Neural cell (in vitro differentiated cells): ENCODE measurements at regions not wholly inside any gene's neighbourhood (a gene's known extent, or its start where the extent isn't known, plus 50 kb on each side); places are given as distances from the start of the nearest gene placed in this dataset.

ENCODE experiments used
- H2AFZ ChIP-seq: fragments of 200-600, 300-800 bp; sonication (generic), shearing (Covaris generic); 2 replicates; pipeline ENCODE4 v1.6.0; 2014; ENCODE audit warnings: low read depth, mild to moderate bottlenecking, antibody characterized with exemption, low read length, moderate library complexity
- H3F3A ChIP-seq: fragments of 200-600 bp; shearing (Covaris generic); 2 replicates; pipeline ENCODE4 v1.6.1; 2016; ENCODE audit warnings: mild to moderate bottlenecking, moderate library complexity, mixed read lengths, antibody characterized with exemption, low read length; ENCODE audit not compliant: insufficient read depth, poor library complexity, severe bottlenecking
- H3K27ac ChIP-seq: fragments of 200-600, 300-800 bp; sonication (generic), shearing (Covaris generic); 2 replicates; pipeline ENCODE4 v1.5.1; 2014; ENCODE audit warnings: mild to moderate bottlenecking, low read length, moderate library complexity
- H3K27me3 ChIP-seq: fragments of 300-800, 200-600 bp; sonication (generic), shearing (Covaris generic); 2 replicates; pipeline ENCODE4 v1.6.0; 2014; ENCODE audit warnings: mild to moderate bottlenecking, low read depth, low read length, moderate library complexity; ENCODE audit not compliant: insufficient read depth
- H3K36me3 ChIP-seq: fragments of 300-800, 200-600 bp; sonication (generic), shearing (Covaris generic); 2 replicates; pipeline ENCODE4 v1.5.1; 2014; ENCODE audit warnings: mild to moderate bottlenecking, antibody characterized with exemption, low read length, moderate library complexity; ENCODE audit not compliant: insufficient read depth
- H3K4me2 ChIP-seq: fragments of 300-800, 200-600 bp; sonication (generic), shearing (Covaris generic); 2 replicates; pipeline ENCODE4 v1.6.0; 2014; ENCODE audit warnings: mild to moderate bottlenecking, low read length
- H3K4me3 ChIP-seq: fragments of 300-800, 200-600 bp; sonication (generic), shearing (Covaris generic); 2 replicates; pipeline ENCODE4 v1.5.1; 2014; ENCODE audit warnings: mild to moderate bottlenecking, low read length, moderate library complexity
- H3K79me2 ChIP-seq: fragments of 200-600 bp; shearing (Covaris generic); replicated peaks from 2 replicates; pipeline ENCODE4 v1.6.0; 2014; ENCODE audit warnings: mild to moderate bottlenecking, low read length, moderate library complexity; ENCODE audit not compliant: insufficient read depth
- H3K9ac ChIP-seq: fragments of 300-800, 200-600 bp; sonication (generic), shearing (Covaris generic); 2 replicates; pipeline ENCODE4 v1.6.1; 2016; ENCODE audit warnings: mild to moderate bottlenecking, low read length, mixed read lengths
- H3K9me2 ChIP-seq: fragments of 200-600 bp; shearing (Covaris generic); 2 replicates; pipeline ENCODE4 v1.6.1; 2016; ENCODE audit warnings: mild to moderate bottlenecking, low read length, mixed read lengths; ENCODE audit not compliant: insufficient read depth
- H3K9me3 ChIP-seq: fragments of 200-600, 300-800 bp; sonication (generic), shearing (Covaris generic); 2 replicates; pipeline ENCODE4 v1.6.1; 2016; ENCODE audit warnings: mild to moderate bottlenecking, mixed run types, low read length, moderate library complexity, mixed read lengths
- H4K20me1 ChIP-seq: fragments of 200-600 bp; shearing (Covaris generic); 2 replicates; pipeline ENCODE4 v1.6.1; 2016; ENCODE audit warnings: mild to moderate bottlenecking, mixed run types; ENCODE audit not compliant: insufficient read depth
- CTCF ChIP-seq: fragments of 450-650 bp; IDR thresholded peaks from 2 replicates; pipeline ENCODE4 v1.5.1; 2014; ENCODE audit warnings: antibody characterized with exemption, mild to moderate bottlenecking, moderate library complexity; ENCODE audit not compliant: poor library complexity, severe bottlenecking
- EP300 ChIP-seq: fragments of 450-650 bp; conservative IDR thresholded peaks from 2 replicates; pipeline ENCODE4 v1.6.1; 2014; ENCODE audit warnings: antibody characterized with exemption, mild to moderate bottlenecking, moderate library complexity; ENCODE audit not compliant: poor library complexity, severe bottlenecking
- POLR2AphosphoS5 ChIP-seq: IDR thresholded peaks from 2 replicates; pipeline ENCODE4 v1.6.1; 2012
- RAD21 ChIP-seq: fragments of 450-650 bp; conservative IDR thresholded peaks from 2 replicates; pipeline ENCODE4 v1.6.1; 2014; ENCODE audit warnings: antibody characterized with exemption, mild to moderate bottlenecking, moderate library complexity
- SMC3 ChIP-seq: fragments of 450-650 bp; conservative IDR thresholded peaks from 2 replicates; pipeline ENCODE4 v1.6.1; 2014; ENCODE audit warnings: antibody characterized with exemption, mild to moderate bottlenecking, moderate library complexity; ENCODE audit not compliant: poor library complexity
- small RNA-seq, 3 experiments: library from RNA; depleted of rRNA; stranded (forward); fragments of <200 nt; gene quantifications; one replicate each; pipeline ENCODE3, GENCODE V24; 2012

GRCh38 chr9:12640016-12640587 is 53.1 kb upstream of the TYRP1 start:
- Histone ChIP-seq H2AFZ (no peak overlapping the region), H3F3A (no peaks in the 10 kb centered on the region), H3K9ac (no peak overlapping the region), H3K4me3 (no peak overlapping the region), H3K36me3 (no peaks in the 10 kb centered on the region), H3K4me2 (no peak overlapping the region), H3K79me2 (no peaks in the 10 kb centered on the region), H4K20me1 (no peaks in the 10 kb centered on the region), H3K27ac (no peak overlapping the region), H3K27me3 (no peaks in the 10 kb centered on the region), H3K9me2 (no peaks in the 10 kb centered on the region), H3K9me3 (no peaks in the 10 kb centered on the region)
- no peak for TF ChIP-seq POLR2AphosphoS5
- peak; percentile 91 for TF ChIP-seq RAD21
- peak; percentile 83 for TF ChIP-seq SMC3
- TF ChIP-seq CTCF, result peak; percentile 85
- TF ChIP-seq EP300, result no peak

GRCh38 chr9:12640866-12641636 is 52.1 kb upstream of the TYRP1 start:
- H3K4me3 ChIP-seq, result no peak overlapping the region
- TF ChIP-seq SMC3, result no peak
- no peaks in the 10 kb centered on the region for H3K9me2 ChIP-seq
- H2AFZ ChIP-seq, result no peak overlapping the region
- H3K27ac ChIP-seq, result no peak overlapping the region
- H3K9me3 ChIP-seq, result no peaks in the 10 kb centered on the region
- no peaks in the 10 kb centered on the region for H3K27me3 ChIP-seq
- no peaks in the 10 kb centered on the region for H3K36me3 ChIP-seq
- no peaks in the 10 kb centered on the region for H3F3A ChIP-seq
- H3K4me2 ChIP-seq, result no peak overlapping the region
- no peak overlapping the region for H3K9ac ChIP-seq
- H4K20me1 ChIP-seq, result no peaks in the 10 kb centered on the region
- no peaks in the 10 kb centered on the region for H3K79me2 ChIP-seq

Small RNAs in the stretch of these regions (small RNA-seq; reads per million reads assigned to genes)
- 0 reads per million in 3 experiments for gene AL161788.1
- 0 reads per million in 3 experiments for gene AL162413.1
- 0 reads per million in 3 experiments for gene AL592227.1
- gene RNU2-47P, result 0 to 0.49 (median 0) reads per million in 3 experiments
